Epithelial cell of esophagus (primary cell): ENCODE measurements at regions not wholly inside any gene's neighbourhood (a gene's known extent, or its start where the extent isn't known, plus 50 kb on each side); places are given as distances from the start of the nearest gene placed in this dataset.
"Not testable (repeated sequence)": the region's sequence is repeated elsewhere in the genome, so short reads cannot be mapped to it uniquely, and the experiment has no call there.

Experiments used
- DNase-seq: peaks from one replicate; pipeline ENCODE4 v3.0.0; 2010; ENCODE audit warnings: low read depth
- H3K4me3 ChIP-seq: 2 replicates; pipeline ENCODE4 v1.5.1; 2011; ENCODE audit warnings: mild to moderate bottlenecking, low read length, control low read depth
- TF ChIP-seq, protein P1 (sequence below): IDR thresholded peaks from 2 replicates; pipeline ENCODE4 v1.5.1; 2011; ENCODE audit warnings: low read depth, mild to moderate bottlenecking, low read length, control low read depth, inconsistent platforms; ENCODE audit not compliant: insufficient read depth; ENCODE audit errors: missing control alignments

GRCh38 chr11:134940441-134941126 lies 528.5 kb upstream of the B3GAT1 start:
- no peak for DNase-seq
- no peak overlapping the region for H3K4me3 ChIP-seq
- TF ChIP-seq, protein P1, sequence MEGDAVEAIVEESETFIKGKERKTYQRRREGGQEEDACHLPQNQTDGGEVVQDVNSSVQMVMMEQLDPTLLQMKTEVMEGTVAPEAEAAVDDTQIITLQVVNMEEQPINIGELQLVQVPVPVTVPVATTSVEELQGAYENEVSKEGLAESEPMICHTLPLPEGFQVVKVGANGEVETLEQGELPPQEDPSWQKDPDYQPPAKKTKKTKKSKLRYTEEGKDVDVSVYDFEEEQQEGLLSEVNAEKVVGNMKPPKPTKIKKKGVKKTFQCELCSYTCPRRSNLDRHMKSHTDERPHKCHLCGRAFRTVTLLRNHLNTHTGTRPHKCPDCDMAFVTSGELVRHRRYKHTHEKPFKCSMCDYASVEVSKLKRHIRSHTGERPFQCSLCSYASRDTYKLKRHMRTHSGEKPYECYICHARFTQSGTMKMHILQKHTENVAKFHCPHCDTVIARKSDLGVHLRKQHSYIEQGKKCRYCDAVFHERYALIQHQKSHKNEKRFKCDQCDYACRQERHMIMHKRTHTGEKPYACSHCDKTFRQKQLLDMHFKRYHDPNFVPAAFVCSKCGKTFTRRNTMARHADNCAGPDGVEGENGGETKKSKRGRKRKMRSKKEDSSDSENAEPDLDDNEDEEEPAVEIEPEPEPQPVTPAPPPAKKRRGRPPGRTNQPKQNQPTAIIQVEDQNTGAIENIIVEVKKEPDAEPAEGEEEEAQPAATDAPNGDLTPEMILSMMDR = no peak

- no peak overlapping the region for H3K4me3 ChIP-seq
- DNase-seq = no peak
- TF ChIP-seq, protein P1 = no peak
Observed at GRCh38 chr11:134939905-134940304, 527.9 kb upstream of the B3GAT1 start.

DNA sequence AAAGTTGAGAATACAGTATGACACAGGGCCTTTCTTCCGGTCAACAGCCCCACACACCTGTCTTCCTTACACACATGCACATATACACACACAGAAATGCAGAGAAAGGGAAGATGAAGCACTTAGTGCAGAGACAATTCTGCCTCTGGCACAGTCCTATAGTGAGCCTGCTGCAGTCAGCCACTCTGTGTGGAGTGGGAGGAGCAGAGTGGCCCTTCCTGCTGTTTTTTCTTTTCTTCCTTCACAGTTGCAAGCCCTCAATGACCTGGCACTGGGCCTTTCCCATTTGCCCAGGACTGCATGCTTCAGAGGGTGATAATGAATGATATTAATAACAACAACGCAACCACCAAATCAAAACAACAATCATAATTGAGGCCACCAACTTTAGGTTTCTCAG lies 527.0 kb upstream of the B3GAT1 start:
- TF ChIP-seq, protein P1 = no peak
- H3K4me3 ChIP-seq = no peak overlapping the region
- DNase-seq = no peak

DNA sequence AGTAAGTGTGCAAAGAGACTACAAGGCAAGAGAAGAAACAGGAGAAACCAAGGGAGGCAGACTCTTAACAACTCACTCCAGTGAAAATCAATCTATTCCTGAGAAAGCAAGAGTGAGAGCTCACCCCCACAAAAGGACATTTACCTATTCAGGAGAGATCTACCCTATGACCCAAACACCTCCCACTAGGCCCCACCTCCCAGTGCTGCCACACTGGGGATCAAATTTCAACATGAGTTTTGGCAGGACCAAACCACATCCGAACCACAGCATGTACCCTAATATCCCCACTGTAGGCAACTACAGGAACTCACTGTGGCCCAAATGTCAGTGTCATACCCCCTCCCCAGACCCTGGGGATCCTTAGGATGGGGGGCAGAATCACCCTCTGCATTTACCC lies 526.2 kb upstream of the B3GAT1 start:
- no peak overlapping the region for H3K4me3 ChIP-seq
- DNase-seq = no peak
- TF ChIP-seq, protein P1 = no peak

- not testable (repeated sequence) for DNase-seq, H3K4me3 ChIP-seq
Observed at GRCh38 chr11:134937193-134937592, 525.2 kb upstream of the B3GAT1 start.

DNA sequence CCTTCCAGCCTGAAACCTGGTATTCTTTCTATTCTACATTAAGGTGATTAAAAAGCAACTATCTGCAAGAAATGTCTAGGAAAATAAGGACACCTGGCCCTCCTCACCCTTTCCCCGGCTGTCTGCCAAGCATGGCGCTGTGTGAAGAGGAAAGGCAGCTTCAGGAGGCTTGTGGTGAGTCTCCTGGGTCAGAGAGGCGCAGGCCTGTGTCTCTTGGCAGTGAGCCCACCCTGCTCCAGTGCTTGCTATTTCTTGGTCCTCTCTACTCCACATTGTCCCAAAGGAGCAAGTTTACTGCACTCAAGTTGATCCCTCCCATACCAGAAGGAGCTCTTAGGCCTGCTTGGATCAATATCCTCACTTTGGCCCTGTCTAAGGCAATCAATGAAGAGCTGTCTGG lies 520.7 kb upstream of the B3GAT1 start:
- no peak for DNase-seq
- TF ChIP-seq, protein P1 = no peak
- H3K4me3 ChIP-seq = no peak overlapping the region

DNA sequence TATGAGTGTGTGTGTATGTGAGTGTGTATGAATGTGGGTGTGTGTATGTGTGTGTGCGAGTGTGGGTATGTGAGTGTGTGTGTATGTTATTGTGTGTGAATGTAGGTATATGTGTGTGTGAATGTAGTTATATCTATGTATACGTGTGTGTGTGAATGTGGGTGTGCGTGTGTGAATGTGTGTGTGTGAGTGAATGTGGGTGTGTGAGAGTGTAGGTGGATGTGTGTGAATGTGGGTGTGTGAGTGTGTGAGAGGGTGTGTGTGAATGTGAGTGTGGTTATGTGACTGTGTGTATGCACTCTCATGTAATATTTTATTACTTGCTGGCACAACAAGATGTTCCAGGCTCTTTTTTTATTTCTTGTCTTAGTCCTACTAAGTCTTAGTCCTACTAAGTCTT lies 513.4 kb upstream of the B3GAT1 start:
- DNase-seq = no peak
- TF ChIP-seq, protein P1 = no peak
- H3K4me3 ChIP-seq = no peak overlapping the region
